GM12865 (cell line): ENCODE measurements at regions not wholly inside any gene's neighbourhood (a gene's known extent, or its start where the extent isn't known, plus 50 kb on each side); places are given as distances from the start of the nearest gene placed in this dataset.

Experiments
- DNase-seq: peaks from one replicate; pipeline ENCODE4 v3.0.0; 2010; ENCODE audit warnings: low read depth
- H3K4me3 ChIP-seq: 2 replicates; pipeline ENCODE4 v1.5.1; 2011; ENCODE audit warnings: mild to moderate bottlenecking, low read depth, low read length, control low read depth
- TF ChIP-seq, protein P1 (sequence below): IDR thresholded peaks from 2 replicates; pipeline ENCODE4 v1.5.1; 2011; ENCODE audit warnings: low read length, control low read depth, low read depth, inconsistent platforms; ENCODE audit not compliant: insufficient read depth; ENCODE audit errors: missing control alignments

DNA sequence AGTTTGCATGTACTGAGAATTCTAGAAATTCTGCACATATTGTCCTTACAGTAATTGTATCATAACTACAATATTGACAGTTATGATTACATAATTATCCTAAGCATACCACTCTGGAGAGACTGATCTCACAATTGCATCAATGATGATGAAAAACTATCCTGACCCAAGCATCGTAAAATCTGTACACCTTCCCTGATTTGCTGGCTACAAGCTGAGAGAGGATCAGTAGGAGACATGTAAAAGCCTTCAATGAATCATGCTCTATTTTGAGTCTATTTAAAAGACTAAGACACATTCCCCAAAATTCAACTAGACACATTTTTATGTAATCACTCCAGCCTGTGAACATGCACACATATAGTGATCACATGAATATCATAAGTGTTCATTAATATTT is 1833.8 kb downstream of the EFNA5 start:
- no peak overlapping the region for H3K4me3 ChIP-seq

GRCh38 chr5:105836268-105836667 is 1834.5 kb downstream of the EFNA5 start:
- TF ChIP-seq, protein P1, sequence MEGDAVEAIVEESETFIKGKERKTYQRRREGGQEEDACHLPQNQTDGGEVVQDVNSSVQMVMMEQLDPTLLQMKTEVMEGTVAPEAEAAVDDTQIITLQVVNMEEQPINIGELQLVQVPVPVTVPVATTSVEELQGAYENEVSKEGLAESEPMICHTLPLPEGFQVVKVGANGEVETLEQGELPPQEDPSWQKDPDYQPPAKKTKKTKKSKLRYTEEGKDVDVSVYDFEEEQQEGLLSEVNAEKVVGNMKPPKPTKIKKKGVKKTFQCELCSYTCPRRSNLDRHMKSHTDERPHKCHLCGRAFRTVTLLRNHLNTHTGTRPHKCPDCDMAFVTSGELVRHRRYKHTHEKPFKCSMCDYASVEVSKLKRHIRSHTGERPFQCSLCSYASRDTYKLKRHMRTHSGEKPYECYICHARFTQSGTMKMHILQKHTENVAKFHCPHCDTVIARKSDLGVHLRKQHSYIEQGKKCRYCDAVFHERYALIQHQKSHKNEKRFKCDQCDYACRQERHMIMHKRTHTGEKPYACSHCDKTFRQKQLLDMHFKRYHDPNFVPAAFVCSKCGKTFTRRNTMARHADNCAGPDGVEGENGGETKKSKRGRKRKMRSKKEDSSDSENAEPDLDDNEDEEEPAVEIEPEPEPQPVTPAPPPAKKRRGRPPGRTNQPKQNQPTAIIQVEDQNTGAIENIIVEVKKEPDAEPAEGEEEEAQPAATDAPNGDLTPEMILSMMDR: no peak
- no peak overlapping the region for H3K4me3 ChIP-seq
- no peak for DNase-seq

More for the DNA sequence above, 1833.8 kb downstream of the EFNA5 start:
- no peak for DNase-seq
- TF ChIP-seq, protein P1: no peak

DNA sequence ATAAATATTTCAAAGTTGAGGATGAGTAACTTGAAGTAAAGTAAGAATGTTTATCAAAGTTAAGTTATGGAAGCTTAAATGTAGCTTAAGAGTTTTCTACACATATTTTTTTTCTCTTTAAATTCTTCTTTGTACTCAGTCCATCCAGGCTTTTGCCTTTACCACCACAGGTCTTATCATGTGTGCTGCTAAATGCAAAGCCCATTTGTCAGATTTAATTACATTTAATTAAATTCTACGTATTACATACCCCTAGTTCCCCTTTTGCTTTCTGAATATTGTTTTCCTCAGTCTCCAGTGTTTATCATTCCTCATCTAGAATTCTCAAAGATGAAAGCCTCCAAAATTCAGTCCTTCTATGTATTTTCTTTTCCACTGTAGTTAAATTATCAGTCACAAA is 1841.9 kb downstream of the EFNA5 start:
- TF ChIP-seq, protein P1: no peak
- no peak for DNase-seq
- H3K4me3 ChIP-seq: no peak overlapping the region

- TF ChIP-seq, protein P1: no peak
- DNase-seq: no peak
- H3K4me3 ChIP-seq: no peak overlapping the region
Observed at GRCh38 chr5:105821800-105822199, 1848.9 kb downstream of the EFNA5 start.

DNA sequence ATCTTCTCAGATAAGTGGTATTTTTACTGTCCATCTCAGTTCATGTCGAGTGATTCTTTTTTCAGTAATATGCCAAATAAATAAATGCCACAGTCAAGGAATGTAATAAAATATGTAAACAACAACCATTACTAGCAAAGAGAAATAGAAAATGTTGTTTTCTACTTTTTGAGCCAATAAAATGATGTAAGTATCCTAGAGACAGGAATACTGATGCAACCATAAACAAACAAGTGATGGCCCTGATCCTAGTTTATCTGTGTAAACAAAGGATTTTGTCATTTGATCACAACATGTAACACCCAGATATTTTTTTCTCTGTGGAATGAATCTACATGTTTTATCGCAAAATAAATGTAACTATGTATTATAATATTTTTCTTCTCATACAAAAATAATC is 1852.8 kb downstream of the EFNA5 start:
- no peak for DNase-seq
- TF ChIP-seq, protein P1: no peak
- H3K4me3 ChIP-seq: no peak overlapping the region

- no peak for DNase-seq
- TF ChIP-seq, protein P1: no peak
- H3K4me3 ChIP-seq: no peak overlapping the region
Observed at GRCh38 chr5:105817416-105817815, 1853.3 kb downstream of the EFNA5 start.

DNA sequence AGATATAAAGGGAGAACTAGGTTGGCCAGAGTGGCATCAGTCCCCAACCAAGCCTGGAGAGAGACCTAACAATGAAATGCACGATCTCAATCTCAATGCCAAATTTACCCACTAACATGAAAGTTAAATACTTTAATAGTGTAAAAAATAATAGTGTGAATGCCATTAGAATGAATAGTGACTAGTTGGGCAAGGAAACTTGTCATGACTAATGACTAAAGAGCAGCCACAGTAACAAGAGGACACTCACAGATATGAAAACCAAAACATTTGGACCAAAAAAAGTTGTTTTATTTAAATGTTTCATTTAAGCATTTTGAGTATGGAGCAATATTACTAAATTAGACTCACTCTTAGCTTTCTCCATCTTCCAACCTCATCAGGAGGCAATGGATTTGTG is 1853.8 kb downstream of the EFNA5 start:
- TF ChIP-seq, protein P1: no peak
- no peak for DNase-seq

More for the DNA sequence above, 1853.8 kb downstream of the EFNA5 start:
- H3K4me3 ChIP-seq: no peak overlapping the region
